HUES64 (cell line): ENCODE measurements at regions not wholly inside any gene's neighbourhood (a gene's known extent, or its start where the extent isn't known, plus 50 kb on each side); places are given as distances from the start of the nearest gene placed in this dataset.
"Not testable (repeated sequence)": the region's sequence is repeated elsewhere in the genome, so short reads cannot be mapped to it uniquely, and the experiment has no call there.

Experiments
- H3K27ac ChIP-seq: 2 replicates; pipeline ENCODE4 v1.7.0; 2013; ENCODE audit warnings: low read depth, low read length, inconsistent platforms
- H3K27me3 ChIP-seq: 2 replicates; pipeline ENCODE4 v1.6.1; 2013; ENCODE audit warnings: mild to moderate bottlenecking, low read length; ENCODE audit not compliant: insufficient read depth
- H3K36me3 ChIP-seq: 2 replicates; pipeline ENCODE4 v1.6.1; 2013; ENCODE audit warnings: mild to moderate bottlenecking, low read length; ENCODE audit not compliant: insufficient read depth
- H3K4me1 ChIP-seq: 2 replicates; pipeline ENCODE4 v1.6.1; 2013; ENCODE audit warnings: mild to moderate bottlenecking, low read length, moderate library complexity; ENCODE audit not compliant: insufficient read depth
- H3K4me3 ChIP-seq: 2 replicates; pipeline ENCODE4 v1.5.1; 2013; ENCODE audit warnings: mild to moderate bottlenecking, low read length, moderate library complexity
- H3K9ac ChIP-seq: 2 replicates; pipeline ENCODE4 v1.6.1; 2013; ENCODE audit warnings: mild to moderate bottlenecking, low read depth, low read length
- H3K9me3 ChIP-seq: 2 replicates; pipeline ENCODE4 v1.6.1; 2013; ENCODE audit warnings: low read depth, low read length; ENCODE audit not compliant: insufficient read depth
- WGBS: fragments of 150-250, 120-280 bp; methylation state at CpG from one replicate; pipeline ENCODE4 v1.1.7; 2013; ENCODE audit warnings: missing lambda C conversion rate; 5-methylcytosine and 5-hydroxymethylcytosine counted together

GRCh38 chr4:116328261-116328860 is 757.0 kb downstream of the TRAM1L1 start:
- no peaks in the 10 kb centered on the region for H3K36me3 ChIP-seq
- H3K4me3 ChIP-seq, result no peak overlapping the region
- 100% methylated on average over 1 of the region's 2 CpGs for WGBS
- no peaks in the 10 kb centered on the region for H3K4me1 ChIP-seq
- H3K9me3 ChIP-seq, result no peaks in the 10 kb centered on the region
- no peak overlapping the region for H3K27ac ChIP-seq
- H3K9ac ChIP-seq, result no peak overlapping the region
- no peaks in the 10 kb centered on the region for H3K27me3 ChIP-seq

DNA sequence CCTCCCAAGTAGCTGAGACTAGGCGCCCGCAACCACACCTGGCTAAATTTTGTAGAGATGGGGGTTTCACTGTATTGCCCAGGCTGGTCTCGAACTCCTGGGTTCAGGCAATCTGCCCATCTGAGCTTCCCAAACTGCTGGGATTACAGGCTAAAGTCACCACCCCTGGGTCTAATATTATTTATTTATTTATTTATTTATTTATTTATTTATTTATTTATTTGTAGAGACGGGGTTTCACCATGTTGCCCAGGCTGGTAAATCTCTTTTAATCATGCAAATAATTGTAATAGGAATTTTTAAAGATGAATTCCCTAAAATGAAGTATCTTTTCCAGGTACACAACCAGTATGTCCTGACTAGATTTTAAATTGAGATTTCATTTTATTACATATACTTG is 761.8 kb downstream of the TRAM1L1 start:
- 92% methylated on average over 3 of the region's 4 CpGs for WGBS
- Histone ChIP-seq H3K9me3 (no peaks in the 10 kb centered on the region), H3K4me1 (no peaks in the 10 kb centered on the region)

DNA sequence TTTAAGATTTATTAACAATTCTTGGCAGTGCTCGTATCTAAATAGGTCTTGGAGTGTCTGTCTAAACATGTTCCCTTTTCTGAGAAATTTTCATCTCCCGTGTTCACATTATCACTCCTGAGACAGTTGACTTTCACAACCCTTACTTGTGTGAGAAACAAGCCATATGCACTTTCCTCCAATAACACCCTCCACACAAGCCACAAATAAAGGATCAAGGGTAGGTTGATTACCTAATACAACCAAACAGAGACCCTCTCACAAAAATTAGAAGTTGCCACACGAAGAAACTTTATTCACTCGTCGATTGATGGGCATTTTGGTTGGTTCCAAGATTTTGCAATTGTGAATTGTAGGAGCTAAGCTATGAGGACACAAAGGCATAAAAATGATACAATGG is 763.9 kb downstream of the TRAM1L1 start:
- Histone ChIP-seq H3K27me3 (no peaks in the 10 kb centered on the region), H3K9ac (no peak overlapping the region), H3K9me3 (no peaks in the 10 kb centered on the region), H3K27ac (no peak overlapping the region), H3K4me3 (no peak overlapping the region), H3K4me1 (no peaks in the 10 kb centered on the region), H3K36me3 (no peaks in the 10 kb centered on the region)
- WGBS, result 96% methylated on average over 5 of the region's 5 CpGs

More for the DNA sequence above, 761.8 kb downstream of the TRAM1L1 start:
- Histone ChIP-seq H3K27me3 (no peaks in the 10 kb centered on the region), H3K27ac (no peak overlapping the region), H3K9ac (no peak overlapping the region), H3K4me3 (no peak overlapping the region), H3K36me3 (no peaks in the 10 kb centered on the region)

GRCh38 chr4:116320859-116321258 is 764.5 kb downstream of the TRAM1L1 start:
- no peaks in the 10 kb centered on the region for H3K36me3 ChIP-seq
- 97% methylated on average over 1 of the region's 1 CpG for WGBS
- H3K27me3 ChIP-seq, result no peaks in the 10 kb centered on the region
- H3K9me3 ChIP-seq, result no peaks in the 10 kb centered on the region
- H3K4me3 ChIP-seq, result no peak overlapping the region
- H3K4me1 ChIP-seq, result no peaks in the 10 kb centered on the region
- H3K9ac ChIP-seq, result no peak overlapping the region
- H3K27ac ChIP-seq, result no peak overlapping the region

GRCh38 chr4:116303736-116304188 is 781.6 kb downstream of the TRAM1L1 start:
- Histone ChIP-seq H3K36me3 (no peaks in the 10 kb centered on the region), H3K4me1 (no peaks in the 10 kb centered on the region), H3K27me3 (no peaks in the 10 kb centered on the region), H3K4me3 (no peak overlapping the region), H3K9me3 (no peaks in the 10 kb centered on the region), H3K27ac (no peak overlapping the region), H3K9ac (no peak overlapping the region)
- 100% methylated on average over 1 of the region's 1 CpG for WGBS

- 95% methylated on average over 3 of the region's 3 CpGs for WGBS
- no peak overlapping the region for H3K4me3 ChIP-seq
These were observed 782.2 kb downstream of the TRAM1L1 start for GRCh38 chr4:116302990-116303735.

GRCh38 chr4:116275006-116275405 is 810.4 kb downstream of the TRAM1L1 start:
- Histone ChIP-seq H3K9ac (no peak overlapping the region), H3K27ac (no peak overlapping the region), H3K27me3 (no peaks in the 10 kb centered on the region), H3K36me3 (no peaks in the 10 kb centered on the region), H3K4me3 (no peak overlapping the region), H3K9me3 (0 out of 2 replicates have a peak, but pooled peaks cover 4% of the 10 kb centered on the region), H3K4me1 (no peaks in the 10 kb centered on the region)
- 91% methylated on average over 2 of the region's 2 CpGs for WGBS

More at GRCh38 chr4:116302990-116303735, 782.2 kb downstream of the TRAM1L1 start:
- Histone ChIP-seq H3K9me3 (no peaks in the 10 kb centered on the region), H3K27ac (no peak overlapping the region), H3K9ac (no peak overlapping the region), H3K36me3 (no peaks in the 10 kb centered on the region), H3K4me1 (no peaks in the 10 kb centered on the region), H3K27me3 (no peaks in the 10 kb centered on the region)

DNA sequence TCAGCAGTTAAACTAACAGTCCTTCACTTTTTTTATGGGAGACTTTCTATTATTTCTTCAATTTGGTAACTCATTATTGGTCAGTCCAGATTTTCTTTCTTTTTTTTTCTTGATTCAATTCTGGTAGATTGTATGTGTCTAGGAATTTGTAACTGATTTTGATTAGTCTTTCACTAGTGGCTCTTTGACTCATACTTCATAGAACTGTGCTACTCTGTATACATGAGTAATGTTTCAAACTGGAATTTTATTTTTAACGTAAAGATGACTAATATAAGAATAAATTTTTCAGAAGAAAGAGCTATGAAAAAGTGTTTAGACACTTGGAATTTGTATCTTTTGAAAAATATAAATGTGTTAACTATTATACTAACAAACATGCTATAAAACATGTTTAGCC is 813.0 kb downstream of the TRAM1L1 start:
- Histone ChIP-seq H3K4me3 (no peak overlapping the region), H3K27ac (no peak overlapping the region), H3K36me3 (no peaks in the 10 kb centered on the region), H3K9me3 (0 out of 2 replicates have a peak, but pooled peaks cover 4% of the 10 kb centered on the region), H3K4me1 (no peaks in the 10 kb centered on the region), H3K27me3 (no peaks in the 10 kb centered on the region), H3K9ac (no peak overlapping the region)
- WGBS, result no CpG with 5 or more reads among the region's 1 CpG

DNA sequence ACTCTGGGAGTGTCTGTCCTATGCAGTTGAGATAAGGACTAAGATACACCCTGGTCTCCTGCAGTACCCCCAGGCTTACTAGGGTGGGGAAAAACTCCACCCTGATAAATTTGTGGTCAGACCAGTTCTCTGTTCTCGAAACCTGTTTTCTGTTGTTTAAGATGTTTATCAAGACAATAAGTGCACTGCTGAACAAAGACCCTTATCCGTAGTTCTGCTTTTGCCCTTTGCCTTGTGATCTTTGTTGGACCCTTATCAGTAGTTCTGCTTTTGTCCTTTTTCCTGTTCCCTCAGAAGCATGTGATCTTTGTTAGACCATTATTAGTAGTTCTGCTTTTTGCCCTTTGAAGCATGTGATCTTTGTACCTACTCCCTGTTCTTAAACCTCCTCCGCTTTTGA is 824.4 kb downstream of the TRAM1L1 start:
- not testable (repeated sequence) for H3K27me3 ChIP-seq, H3K4me3 ChIP-seq, H3K4me1 ChIP-seq, H3K36me3 ChIP-seq, H3K27ac ChIP-seq, H3K9ac ChIP-seq
- WGBS, result 85% methylated on average over 3 of the region's 3 CpGs
- H3K9me3 ChIP-seq, result peaks cover 39% of the 10 kb centered on the region

DNA sequence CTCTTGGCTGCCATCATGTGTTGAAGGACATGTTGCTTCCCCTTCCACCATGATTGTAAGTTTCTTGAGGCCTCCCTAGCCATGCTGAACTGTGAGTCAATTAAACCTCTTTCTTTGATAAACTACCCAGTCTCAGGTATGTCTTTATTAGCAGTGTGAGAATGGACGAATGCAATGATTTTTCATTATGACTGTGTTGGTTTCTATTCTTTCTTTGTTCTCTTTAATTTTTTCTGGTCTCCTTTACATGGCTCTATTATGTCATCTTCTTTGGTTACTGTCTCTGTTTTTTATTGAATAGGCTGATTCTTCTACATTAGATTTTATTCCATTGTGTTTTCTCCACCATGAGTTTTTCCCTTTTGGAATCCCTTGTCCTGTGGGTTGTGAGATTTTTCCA is 840.6 kb downstream of the TRAM1L1 start:
- Histone ChIP-seq H3K4me3 (no peak overlapping the region), H3K36me3 (no peaks in the 10 kb centered on the region), H3K4me1 (no peaks in the 10 kb centered on the region), H3K9me3 (no peaks in the 10 kb centered on the region), H3K27me3 (no peaks in the 10 kb centered on the region), H3K27ac (no peak overlapping the region), H3K9ac (no peak overlapping the region)
- no CpG with 5 or more reads among the region's 1 CpG for WGBS

GRCh38 chr4:116243431-116243830 is 841.9 kb downstream of the TRAM1L1 start:
- 89% methylated on average over 2 of the region's 2 CpGs for WGBS
- no peaks in the 10 kb centered on the region for H3K4me1 ChIP-seq
- H3K27me3 ChIP-seq, result no peaks in the 10 kb centered on the region
- no peaks in the 10 kb centered on the region for H3K9me3 ChIP-seq
- no peaks in the 10 kb centered on the region for H3K36me3 ChIP-seq
- H3K4me3 ChIP-seq, result no peak overlapping the region
- no peak overlapping the region for H3K9ac ChIP-seq
- no peak overlapping the region for H3K27ac ChIP-seq
